K562 (cell line): ENCODE measurements at regions not wholly inside any gene's neighbourhood (a gene's known extent, or its start where the extent isn't known, plus 50 kb on each side); places are given as distances from the start of the nearest gene placed in this dataset.

Experiments used
- ATAC-seq: fragments of 200-7000 bp; cut with Tn5 transposase; 3 replicates; pipeline ENCODE4 v1.9.1; 2020; ENCODE audit warnings: moderate library complexity
- BruUV-seq: library from RNA; stranded (reverse); fragments of 400-500 nt; replicated peaks from 2 replicates; lab custom pipeline; 2021; lab: Mats Ljungman, UMichigan
- CTCF ChIA-PET: fragments of 300-600 bp; formaldehyde crosslinking; extraction: SDS; loops from one replicate; lab custom pipeline; 2021; ENCODE audit warnings: low intra/inter-chr PET ratio; lab: Yijun Ruan, JAX
- POLR2A ChIA-PET: fragments of 300-600, 350-650 bp; sonication (Branson Sonifier 250); formaldehyde crosslinking; extraction: SDS; loops from one replicate; lab custom pipeline; 2021; ENCODE audit warnings: antibody characterized with exemption, inconsistent platforms; lab: Yijun Ruan, JAX
- DNase-seq, 4 experiments: peaks; one replicate each; pipeline versions ENCODE4 v3.0.0 to v3.0.0-alpha.2; 2011 to 2018; ENCODE audit warnings: low spot score in 3 of 4, mixed read lengths in 3 of 4; ENCODE audit errors: extremely low read depth in 1 of 4
- FAIRE-seq: peaks from 2 replicates; lab custom pipeline; 2011; peaks lifted over from hg19 to GRCh38; lab: Jason Lieb, UNC
- H2AFZ ChIP-seq: 2 replicates; pipeline ENCODE4 v1.6.0; 2011; ENCODE audit warnings: low read depth, low read length, control low read depth, inconsistent platforms
- H3K27ac ChIP-seq: fragments of 200-600 bp; 3 replicates; pipeline ENCODE4 v1.8.0; 2011; ENCODE audit warnings: low read depth, mild to moderate bottlenecking, control low read depth, inconsistent platforms, low read length, moderate library complexity, mixed read lengths; ENCODE audit errors: extremely low read depth
- H3K27me3 ChIP-seq, 2 experiments: fragments of 300-600 bp in 1 of 2; 2 replicates in 1 of 2; 3 replicates in 1 of 2; pipeline versions ENCODE4 v1.6.0 to v1.8.0; 2011; ENCODE audit warnings: inconsistent platforms in 2 of 2, low read length in 2 of 2, mild to moderate bottlenecking in 1 of 2, mixed read lengths in 1 of 2, moderate library complexity in 1 of 2; ENCODE audit not compliant: control insufficient read depth in 2 of 2, insufficient read depth in 2 of 2
- H3K36me3 ChIP-seq: fragments of 300-600 bp; 3 replicates; pipeline ENCODE4 v1.8.0; 2011; ENCODE audit warnings: mild to moderate bottlenecking, low read length, inconsistent platforms; ENCODE audit not compliant: control insufficient read depth, insufficient read depth
- H3K4me1 ChIP-seq, 2 experiments: fragments of 200-600 bp in 1 of 2; replicated peaks in 1 of 2; 2 replicates in 1 of 2; 3 replicates in 1 of 2; pipeline versions ENCODE4 v1.5.1 to v1.8.0; 2011; ENCODE audit warnings: inconsistent platforms in 2 of 2, low read length in 2 of 2, mild to moderate bottlenecking in 1 of 2, mixed read lengths in 1 of 2, moderate library complexity in 1 of 2; ENCODE audit not compliant: control insufficient read depth in 2 of 2, insufficient read depth in 2 of 2
- H3K4me2 ChIP-seq: 2 replicates; pipeline ENCODE4 v1.6.1; 2011; ENCODE audit warnings: low read length, control low read depth, inconsistent platforms, mixed read lengths; ENCODE audit not compliant: insufficient read depth
- H3K4me3 ChIP-seq: fragments of 200-600 bp; sonication (generic), shearing (Covaris generic); 2 replicates; pipeline ENCODE4 v1.5.1; 2016; ENCODE audit warnings: control low read depth, inconsistent platforms
- H3K79me2 ChIP-seq: fragments of 200-600 bp; 3 replicates; pipeline ENCODE4 v1.8.0; 2011; ENCODE audit warnings: low read length, inconsistent platforms; ENCODE audit not compliant: control insufficient read depth, insufficient read depth
- H3K9ac ChIP-seq, 2 experiments: 2 replicates each; pipeline versions ENCODE4 v1.6.0 to v1.6.1; 2011; ENCODE audit warnings: low read depth in 2 of 2, low read length in 2 of 2, control low read depth in 1 of 2, inconsistent platforms in 1 of 2, mild to moderate bottlenecking in 1 of 2, mixed read lengths in 1 of 2; ENCODE audit not compliant: insufficient read depth in 1 of 2
- H3K9me1 ChIP-seq: one replicate; pipeline ENCODE4 v1.6.0; 2011; ENCODE audit warnings: inconsistent platforms, mild to moderate bottlenecking, low read length, moderate library complexity; ENCODE audit not compliant: control insufficient read depth, insufficient read depth
- H3K9me3 ChIP-seq: replicated peaks from 2 replicates; pipeline ENCODE4 v1.5.1; 2011; ENCODE audit warnings: low read depth, low read length, inconsistent platforms; ENCODE audit not compliant: control insufficient read depth, insufficient read depth
- H4K20me1 ChIP-seq: replicated peaks from 2 replicates; pipeline ENCODE4 v1.6.1; 2011; ENCODE audit warnings: low read length, inconsistent platforms, mixed read lengths; ENCODE audit not compliant: control insufficient read depth, insufficient read depth
- CBX5 ChIP-seq: IDR thresholded peaks from 2 replicates; pipeline ENCODE4 v1.6.1; 2014; ENCODE audit warnings: low read depth, borderline replicate concordance
- GABPB2 ChIP-seq: fragments of 250-450 bp; sonication (Bioruptor Pico); conservative IDR thresholded peaks from 2 replicates; pipeline ENCODE4 v1.5.1; 2021; ENCODE audit warnings: mild to moderate bottlenecking
- NFIC ChIP-seq: fragments of 450-650 bp; IDR thresholded peaks from 2 replicates; pipeline ENCODE4 v1.6.1; 2017; ENCODE audit warnings: mild to moderate bottlenecking, inconsistent platforms
- NFIX ChIP-seq: fragments of 250-450 bp; sonication (Bioruptor Pico); IDR thresholded peaks from 2 replicates; pipeline ENCODE4 v1.4.0; 2020; ENCODE audit warnings: low read depth, mild to moderate bottlenecking, moderate library complexity
- NR0B1 ChIP-seq: fragments of 450-650 bp; IDR thresholded peaks from one replicate; pipeline ENCODE4 v1.6.1; 2018; ENCODE audit warnings: mild to moderate bottlenecking, moderate library complexity; ENCODE audit not compliant: partially characterized antibody
- RFX7 ChIP-seq: fragments of 250-450 bp; sonication (Bioruptor Pico); IDR thresholded peaks from 2 replicates; pipeline ENCODE4 v1.5.1; 2021; ENCODE audit warnings: mild to moderate bottlenecking
- WGBS: fragments of 100-300 bp; shearing (Covaris generic); methylation state at CpG from one replicate; pipeline ENCODE4 v1.1.6; 2016; ENCODE audit warnings: low coverage, mixed read lengths; ENCODE audit not compliant: insufficient coverage; ENCODE audit errors: missing lambda C conversion rate; 5-methylcytosine and 5-hydroxymethylcytosine counted together
- in situ Hi-C: fragments of 300-500 bp; cut with MboI; formaldehyde crosslinking; loops from 4 replicates; pipeline ENCODE4 v1.15.0; 2018; ENCODE audit warnings: inconsistent platforms, mixed read lengths
- intact Hi-C: fragments of 100-400 bp; cut with micrococcal nuclease; formaldehyde crosslinking; loops from 2 replicates; pipeline ENCODE4 v1.14.2; 2022
- TF ChIP-seq, protein P1 (sequence below): fragments of 250-450 bp; sonication (Bioruptor Pico); IDR thresholded peaks from 2 replicates; pipeline ENCODE4 v1.5.1; 2021; ENCODE audit warnings: mild to moderate bottlenecking
- TF ChIP-seq, protein P2 (sequence below): sonication (generic); formaldehyde crosslinking; IDR thresholded peaks from 2 replicates; pipeline ENCODE4 v1.5.0; 2020; ENCODE audit warnings: missing genetic modification reagents

DNA sequence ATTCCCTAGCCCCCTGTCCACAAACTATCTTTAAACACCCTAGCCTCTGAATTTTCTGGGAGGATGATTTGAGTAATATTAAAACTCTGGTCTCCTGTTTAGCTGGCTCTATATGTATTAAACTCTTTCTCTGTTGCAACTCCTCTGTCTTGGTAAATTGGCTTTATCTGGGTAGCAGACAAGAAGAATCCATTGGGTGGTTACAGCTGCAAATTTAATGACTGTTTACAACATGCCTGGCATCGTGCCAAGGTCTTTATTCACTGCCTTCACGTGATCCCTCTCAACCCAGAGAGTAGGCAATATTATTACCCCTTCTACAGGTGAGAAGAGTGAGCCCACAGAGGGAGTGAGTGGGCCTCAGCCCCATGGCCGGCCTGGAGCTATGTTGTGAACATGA, 77.8 kb upstream of the MYL2 start:
- POLR2A ChIA-PET, result no interaction called here

More for the DNA sequence above, 77.8 kb upstream of the MYL2 start:
- H2AFZ ChIP-seq, result no peak overlapping the region
- in situ Hi-C loops, result no loop called here
- no peaks in the 10 kb centered on the region for H3K9me1 ChIP-seq
- BruUV-seq, result no TSS peak
- DNase-seq (no peak), ATAC-seq (no peak)
- CTCF ChIA-PET, result no interaction called here
- H3K4me3 ChIP-seq, result no peak overlapping the region
- no peak overlapping the region for H3K4me2 ChIP-seq
- no peak overlapping the region for H3K9ac ChIP-seq
- H3K27ac ChIP-seq, result no peak overlapping the region
- TF ChIP-seq NFIX (CRISPR knock-in tag) (peak; percentile 77), CBX5 (peak; percentile 62; the same call in 1 of the 2 replicates), GABPB2 (CRISPR knock-in tag) (no peak), RFX7 (CRISPR knock-in tag) (no peak), NFIC (peak; percentile 91), NR0B1 (no peak)
- TF ChIP-seq, protein P1, sequence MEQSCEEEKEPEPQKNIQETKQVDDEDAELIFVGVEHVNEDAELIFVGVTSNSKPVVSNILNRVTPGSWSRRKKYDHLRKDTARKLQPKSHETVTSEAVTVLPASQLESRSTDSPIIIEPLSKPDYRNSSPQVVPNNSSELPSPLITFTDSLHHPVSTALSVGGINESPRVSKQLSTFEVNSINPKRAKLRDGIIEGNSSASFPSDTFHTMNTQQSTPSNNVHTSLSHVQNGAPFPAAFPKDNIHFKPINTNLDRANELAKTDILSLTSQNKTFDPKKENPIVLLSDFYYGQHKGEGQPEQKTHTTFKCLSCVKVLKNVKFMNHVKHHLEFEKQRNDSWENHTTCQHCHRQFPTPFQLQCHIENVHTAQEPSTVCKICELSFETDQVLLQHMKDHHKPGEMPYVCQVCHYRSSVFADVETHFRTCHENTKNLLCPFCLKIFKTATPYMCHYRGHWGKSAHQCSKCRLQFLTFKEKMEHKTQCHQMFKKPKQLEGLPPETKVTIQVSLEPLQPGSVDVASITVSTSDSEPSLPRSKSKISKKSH (CRISPR knock-in tag), result 0 out of 2 replicates have a peak, but pooled peaks have one; percentile 39
- TF ChIP-seq, protein P2, sequence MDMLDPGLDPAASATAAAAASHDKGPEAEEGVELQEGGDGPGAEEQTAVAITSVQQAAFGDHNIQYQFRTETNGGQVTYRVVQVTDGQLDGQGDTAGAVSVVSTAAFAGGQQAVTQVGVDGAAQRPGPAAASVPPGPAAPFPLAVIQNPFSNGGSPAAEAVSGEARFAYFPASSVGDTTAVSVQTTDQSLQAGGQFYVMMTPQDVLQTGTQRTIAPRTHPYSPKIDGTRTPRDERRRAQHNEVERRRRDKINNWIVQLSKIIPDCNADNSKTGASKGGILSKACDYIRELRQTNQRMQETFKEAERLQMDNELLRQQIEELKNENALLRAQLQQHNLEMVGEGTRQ, result 0 out of 2 replicates have a peak, but pooled peaks have one; percentile 3
- TF ChIP-seq, all 486 proteins: peak for 5
- intact Hi-C loops, result no loop called here
- no peaks in the 10 kb centered on the region for H3K79me2 ChIP-seq
- H3K9me3 ChIP-seq, result no peaks in the 10 kb centered on the region
- FAIRE-seq, result no peak
- no peaks in the 10 kb centered on the region for H3K4me1 ChIP-seq
- peaks cover 0 to 4% of the 10 kb centered on the region in 2 experiments; a peak in 1 of 5 replicates for H3K27me3 ChIP-seq
- no peaks in the 10 kb centered on the region for H4K20me1 ChIP-seq
- 0% methylated on average over 3 of the region's 3 CpGs for WGBS
- H3K36me3 ChIP-seq, result no peaks in the 10 kb centered on the region
